ENCODE measurements at regions not wholly inside any gene's neighbourhood (a gene's known extent, or its start where the extent isn't known, plus 50 kb on each side); places are given as distances from the start of the nearest gene placed in this dataset.

GRCh38 chr2:153196378-153197058 lies 282.0 kb downstream of the RPRM start:
- CTCF ChIA-PET: no interaction called here
- H3K27ac ChIP-seq: no peak overlapping the region
- POLR2A ChIA-PET (ENCODE audit: low non-redundant PET): no interaction called here
- DNase-seq (ENCODE audit: low spot score): no peak
- TF ChIP-seq CTCF (conservative IDR thresholded peaks at IDR 0.05; ENCODE audit: low read depth): no peak

GRCh38 chr2:153195342-153195741 lies 283.2 kb downstream of the RPRM start:
- H3K27ac ChIP-seq: no peak overlapping the region
- ChIA-PET POLR2A (ENCODE audit: low non-redundant PET) (no interaction called here), CTCF (no interaction called here)
- TF ChIP-seq CTCF (conservative IDR thresholded peaks at IDR 0.05; ENCODE audit: low read depth): no peak
- DNase-seq (ENCODE audit: low spot score): no peak

GRCh38 chr2:153189091-153189888 lies 289.3 kb downstream of the RPRM start:
- TF ChIP-seq CTCF (conservative IDR thresholded peaks at IDR 0.05; ENCODE audit: low read depth): no peak
- POLR2A ChIA-PET (ENCODE audit: low non-redundant PET): no interaction called here
- CTCF ChIA-PET: no interaction called here
- DNase-seq (ENCODE audit: low spot score): no peak
- no peak overlapping the region for H3K27ac ChIP-seq

GRCh38 chr2:153179808-153180207 lies 298.8 kb downstream of the RPRM start:
- H3K27ac ChIP-seq: no peak overlapping the region
- ChIA-PET POLR2A (ENCODE audit: low non-redundant PET) (no interaction called here), CTCF (no interaction called here)
- no peak for DNase-seq (ENCODE audit: low spot score)
- no peak for TF ChIP-seq CTCF (conservative IDR thresholded peaks at IDR 0.05; ENCODE audit: low read depth)

- no peak overlapping the region for H3K27ac ChIP-seq
- DNase-seq (ENCODE audit: low spot score): no peak
- no peak for TF ChIP-seq CTCF (conservative IDR thresholded peaks at IDR 0.05; ENCODE audit: low read depth)
- POLR2A ChIA-PET (ENCODE audit: low non-redundant PET): no interaction called here
- CTCF ChIA-PET: no interaction called here
Measured at GRCh38 chr2:153169609-153170008, 309.0 kb downstream of the RPRM start.

- DNase-seq (ENCODE audit: low spot score): no peak
- H3K27ac ChIP-seq: no peak overlapping the region
- ChIA-PET POLR2A (ENCODE audit: low non-redundant PET) (no interaction called here), CTCF (no interaction called here)
- TF ChIP-seq CTCF (conservative IDR thresholded peaks at IDR 0.05; ENCODE audit: low read depth): no peak
Measured at GRCh38 chr2:153165021-153165420, 313.5 kb downstream of the RPRM start.

Measured in RWPE1 (cell line).